ENCODE measurements at regions not wholly inside any gene's neighbourhood (a gene's known extent, or its start where the extent isn't known, plus 50 kb on each side); places are given as distances from the start of the nearest gene placed in this dataset.

DNA sequence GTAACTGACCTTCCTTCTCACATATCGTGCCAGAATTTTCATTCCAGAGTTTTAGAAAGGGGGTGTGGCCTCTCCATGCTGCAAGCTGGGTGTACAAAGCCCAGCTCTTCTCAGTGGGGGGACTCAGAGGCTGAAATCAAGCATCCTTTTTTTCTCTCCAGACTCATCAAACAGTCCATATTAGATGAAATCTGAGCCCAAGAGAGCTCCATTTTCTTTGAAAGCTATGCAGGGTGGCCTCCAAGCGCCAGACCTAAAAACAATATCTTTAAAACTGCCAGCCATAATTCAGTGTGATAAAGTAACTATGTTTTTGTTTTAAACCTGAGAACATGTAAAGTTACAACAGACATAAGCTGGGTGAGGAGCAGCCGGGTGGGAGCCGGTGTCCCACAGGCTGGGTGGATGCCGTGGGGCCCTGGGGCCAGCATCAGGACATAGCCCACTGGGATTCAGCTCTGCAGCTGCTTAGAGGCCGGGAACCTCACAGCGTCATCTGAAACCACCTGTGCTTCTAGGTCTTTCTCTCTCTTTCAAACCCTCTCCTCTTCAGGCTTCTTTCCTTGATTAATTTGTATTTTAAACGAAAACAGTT lies 249.2 kb downstream of the ZNF536 start:
- TF ChIP-seq, protein P1, sequence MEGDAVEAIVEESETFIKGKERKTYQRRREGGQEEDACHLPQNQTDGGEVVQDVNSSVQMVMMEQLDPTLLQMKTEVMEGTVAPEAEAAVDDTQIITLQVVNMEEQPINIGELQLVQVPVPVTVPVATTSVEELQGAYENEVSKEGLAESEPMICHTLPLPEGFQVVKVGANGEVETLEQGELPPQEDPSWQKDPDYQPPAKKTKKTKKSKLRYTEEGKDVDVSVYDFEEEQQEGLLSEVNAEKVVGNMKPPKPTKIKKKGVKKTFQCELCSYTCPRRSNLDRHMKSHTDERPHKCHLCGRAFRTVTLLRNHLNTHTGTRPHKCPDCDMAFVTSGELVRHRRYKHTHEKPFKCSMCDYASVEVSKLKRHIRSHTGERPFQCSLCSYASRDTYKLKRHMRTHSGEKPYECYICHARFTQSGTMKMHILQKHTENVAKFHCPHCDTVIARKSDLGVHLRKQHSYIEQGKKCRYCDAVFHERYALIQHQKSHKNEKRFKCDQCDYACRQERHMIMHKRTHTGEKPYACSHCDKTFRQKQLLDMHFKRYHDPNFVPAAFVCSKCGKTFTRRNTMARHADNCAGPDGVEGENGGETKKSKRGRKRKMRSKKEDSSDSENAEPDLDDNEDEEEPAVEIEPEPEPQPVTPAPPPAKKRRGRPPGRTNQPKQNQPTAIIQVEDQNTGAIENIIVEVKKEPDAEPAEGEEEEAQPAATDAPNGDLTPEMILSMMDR (IDR thresholded peaks at IDR 0.05): no peak
- TF ChIP-seq POLR2AphosphoS5 (IDR thresholded peaks at IDR 0.05) (no peak), EP300 (IDR thresholded peaks at IDR 0.05) (no peak)
